Kidney glomerular epithelial cell (primary cell): ENCODE measurements at regions not wholly inside any gene's neighbourhood (a gene's known extent, or its start where the extent isn't known, plus 50 kb on each side); places are given as distances from the start of the nearest gene placed in this dataset.
"Not testable (repeated sequence)": the region's sequence is repeated elsewhere in the genome, so short reads cannot be mapped to it uniquely, and the experiment has no call there.

Source experiments
- DNase-seq: peaks from one replicate; lab custom pipeline; 2025; lab: John Stamatoyannopoulos, UW

GRCh38 chr13:65825039-65825438, 1405.1 kb downstream of the PCDH9 start:
- DNase-seq, result no peak

- DNase-seq, result peak; percentile 52
Measured at GRCh38 chr13:65808061-65808460, 1422.1 kb downstream of the PCDH9 start.

- DNase-seq, result no peak
Measured at GRCh38 chr13:65803530-65804392, 1426.4 kb downstream of the PCDH9 start.

GRCh38 chr13:65789815-65790214, 1440.3 kb downstream of the PCDH9 start:
- DNase-seq, result no peak

GRCh38 chr13:65787082-65787481, 1443.1 kb downstream of the PCDH9 start:
- DNase-seq, result no peak

- no peak for DNase-seq
Measured at GRCh38 chr13:65784088-65784816, 1445.9 kb downstream of the PCDH9 start.

- no peak for DNase-seq
Measured at GRCh38 chr13:65783383-65783782, 1446.8 kb downstream of the PCDH9 start.

GRCh38 chr13:65771704-65772313, 1458.3 kb downstream of the PCDH9 start:
- DNase-seq, result not testable (repeated sequence)

GRCh38 chr13:65768545-65768944, 1461.6 kb downstream of the PCDH9 start:
- no peak for DNase-seq

GRCh38 chr13:65763811-65764210, 1466.3 kb downstream of the PCDH9 start:
- no peak for DNase-seq

GRCh38 chr13:65762012-65762411, 1468.1 kb downstream of the PCDH9 start:
- DNase-seq, result no peak

GRCh38 chr13:65756071-65756671, 1474.0 kb downstream of the PCDH9 start:
- DNase-seq, result no peak

GRCh38 chr13:65748227-65748626, 1481.9 kb downstream of the PCDH9 start:
- DNase-seq, result no peak

- DNase-seq, result no peak
Measured at GRCh38 chr13:65746406-65746921, 1483.7 kb downstream of the PCDH9 start.

GRCh38 chr13:65744836-65745235, 1485.3 kb downstream of the PCDH9 start:
- no peak for DNase-seq

GRCh38 chr13:65733110-65733509, 1497.0 kb downstream of the PCDH9 start:
- no peak for DNase-seq

- DNase-seq, result no peak
Measured at GRCh38 chr13:65727070-65727469, 1503.1 kb downstream of the PCDH9 start.

- no peak for DNase-seq
Measured at GRCh38 chr13:65725006-65725405, 1505.1 kb downstream of the PCDH9 start.

GRCh38 chr13:65724226-65724625, 1505.9 kb downstream of the PCDH9 start:
- DNase-seq, result no peak

GRCh38 chr13:65722506-65722905, 1507.6 kb downstream of the PCDH9 start:
- DNase-seq, result no peak

- no peak for DNase-seq
Measured at GRCh38 chr13:65719831-65720230, 1510.3 kb downstream of the PCDH9 start.

GRCh38 chr13:65710514-65710913, 1519.6 kb downstream of the PCDH9 start:
- DNase-seq, result no peak
